K562 (cell line): ENCODE measurements at regions not wholly inside any gene's neighbourhood (a gene's known extent, or its start where the extent isn't known, plus 50 kb on each side); places are given as distances from the start of the nearest gene placed in this dataset.
A peak's percentile ranks its signal among the peaks of the same experiment; 100 is the strongest.

Experiments used
- ARID1B ChIP-seq: fragments of 450-650 bp; IDR thresholded peaks from 2 replicates; pipeline ENCODE4 v1.6.1; 2016; ENCODE audit warnings: antibody characterized with exemption, mild to moderate bottlenecking, inconsistent platforms
- CBFA2T2 ChIP-seq: fragments of 450-650 bp; conservative IDR thresholded peaks from 2 replicates; pipeline ENCODE4 v1.6.1; 2017; ENCODE audit warnings: mild to moderate bottlenecking
- CBFA2T3 ChIP-seq: fragments of 450-650 bp; IDR thresholded peaks from 2 replicates; pipeline ENCODE4 v1.6.1; 2017
- DPF2 ChIP-seq: fragments of 450-650 bp; IDR thresholded peaks from 2 replicates; pipeline ENCODE4 v1.6.1; 2016
- GABPA ChIP-seq: fragments of 200-800 bp; sonication (Bioruptor generic); conservative IDR thresholded peaks from 2 replicates; pipeline ENCODE4 v1.6.1; 2016; ENCODE audit warnings: low read depth, missing genetic modification characterization, missing compliant biosample characterization
- GABPB1 ChIP-seq: sonication (generic); formaldehyde crosslinking; IDR thresholded peaks from 2 replicates; pipeline ENCODE4 v1.8.0; 2022; ENCODE audit warnings: mild to moderate bottlenecking, missing genetic modification reagents
- MNT ChIP-seq, 2 experiments: fragments of 450-650 bp; conservative IDR thresholded peaks; 2 replicates each; pipeline ENCODE4 v1.6.1; 2017; ENCODE audit warnings: mild to moderate bottlenecking in 2 of 2, moderate library complexity in 2 of 2
- NCOR1 ChIP-seq: fragments of 450-650 bp; IDR thresholded peaks from 2 replicates; pipeline ENCODE4 v1.6.1; 2016; ENCODE audit warnings: mild to moderate bottlenecking, moderate library complexity
- POLR3A ChIP-seq: IDR thresholded peaks from 2 replicates; pipeline ENCODE4 v1.6.1; 2011; ENCODE audit warnings: borderline replicate concordance, mild to moderate bottlenecking, moderate library complexity; ENCODE audit not compliant: insufficient read length, insufficient read depth; ENCODE audit errors: extremely low read depth
- RBFOX2 ChIP-seq: fragments of 200-400 bp; formaldehyde crosslinking; IDR thresholded peaks from 2 replicates; pipeline ENCODE4 v1.6.1; 2017; ENCODE audit warnings: low read depth, mild to moderate bottlenecking, low read length, moderate library complexity
- TEAD4 ChIP-seq, 2 experiments: sonication (generic) in 1 of 2; formaldehyde crosslinking in 1 of 2; IDR thresholded peaks; 2 replicates each; pipeline versions ENCODE4 v1.6.1 to v1.8.0; 2012 to 2022; ENCODE audit warnings: borderline replicate concordance in 1 of 2, inconsistent platforms in 1 of 2, low read length in 1 of 2, mild to moderate bottlenecking in 1 of 2, missing genetic modification reagents in 1 of 2
- ZNF197 ChIP-seq: fragments of 200-800 bp; sonication (Bioruptor generic); IDR thresholded peaks from 2 replicates; pipeline ENCODE4 v1.6.1; 2016; ENCODE audit warnings: low read depth, missing genetic modification characterization, missing compliant biosample characterization
- TF ChIP-seq, protein P1 (sequence below): fragments of 450-650 bp; IDR thresholded peaks from 2 replicates; pipeline ENCODE4 v1.6.1; 2016

GRCh38 chr7:153470004-153470671, 582.1 kb upstream of the DPP6 start (continued):
- TF ChIP-seq ZNF197 (CRISPR knock-in tag) = no peak
- TF ChIP-seq RBFOX2 = no peak
- peak; percentile 80 for TF ChIP-seq CBFA2T3
- TF ChIP-seq CBFA2T2 = peak; percentile 65
- peak; percentile 69 for TF ChIP-seq ARID1B
- no peak for TF ChIP-seq GABPA (tag)
- TF ChIP-seq MNT (conservative IDR thresholded peaks at IDR 0.05) = no peak
- peak; percentile 61 for TF ChIP-seq NCOR1
- peak; percentile 51; the same call in 1 of the 2 replicates for TF ChIP-seq DPF2
- TF ChIP-seq POLR3A = no peak
- no peak for TF ChIP-seq GABPB1 (CRISPR knock-in tag)
- TF ChIP-seq, protein P1, sequence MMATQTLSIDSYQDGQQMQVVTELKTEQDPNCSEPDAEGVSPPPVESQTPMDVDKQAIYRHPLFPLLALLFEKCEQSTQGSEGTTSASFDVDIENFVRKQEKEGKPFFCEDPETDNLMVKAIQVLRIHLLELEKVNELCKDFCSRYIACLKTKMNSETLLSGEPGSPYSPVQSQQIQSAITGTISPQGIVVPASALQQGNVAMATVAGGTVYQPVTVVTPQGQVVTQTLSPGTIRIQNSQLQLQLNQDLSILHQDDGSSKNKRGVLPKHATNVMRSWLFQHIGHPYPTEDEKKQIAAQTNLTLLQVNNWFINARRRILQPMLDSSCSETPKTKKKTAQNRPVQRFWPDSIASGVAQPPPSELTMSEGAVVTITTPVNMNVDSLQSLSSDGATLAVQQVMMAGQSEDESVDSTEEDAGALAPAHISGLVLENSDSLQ = peak; percentile 83
- peak; percentile 58 for TF ChIP-seq TEAD4 (IDR thresholded peaks at IDR 0.05; ENCODE audit: low read length)
- TF ChIP-seq TEAD4 (CRISPR knock-in tag; IDR thresholded peaks at IDR 0.05; ENCODE audit: borderline replicate concordance) = no peak
- TF ChIP-seq, all 486 proteins: peak for 12
